IMR-90 (cell line): ENCODE measurements at regions not wholly inside any gene's neighbourhood (a gene's known extent, or its start where the extent isn't known, plus 50 kb on each side); places are given as distances from the start of the nearest gene placed in this dataset.

ENCODE experiments used
- ATAC-seq: fragments of 200-7000 bp; cut with Tn5 transposase; 2 replicates; pipeline ENCODE4 v1.9.1; 2020; ENCODE audit warnings: low read depth, mild to moderate bottlenecking, moderate library complexity
- BruUV-seq: library from RNA; stranded (reverse); fragments of 400-500 nt; replicated peaks from 2 replicates; lab custom pipeline; 2021; lab: Mats Ljungman, UMichigan
- CTCF ChIA-PET: fragments of 300-600 bp; formaldehyde crosslinking; extraction: SDS; loops from one replicate; lab custom pipeline; 2021; ENCODE audit warnings: antibody characterized with exemption; lab: Yijun Ruan, JAX
- POLR2A ChIA-PET: fragments of 300-600 bp; sonication (Branson Sonifier 250); formaldehyde crosslinking; loops from one replicate; lab custom pipeline; 2022; ENCODE audit warnings: antibody characterized with exemption; ENCODE audit not compliant: unreplicated experiment; lab: Charles Lee
- DNase-seq: peaks from one replicate; pipeline ENCODE4 v3.0.0; 2013
- H2AFZ ChIP-seq: replicated peaks from 2 replicates; pipeline ENCODE3; 2013; ENCODE audit warnings: low read length, mild to moderate bottlenecking; ENCODE audit not compliant: poor library complexity
- H2AK5ac ChIP-seq: 2 replicates; pipeline ENCODE4 v1.6.1; 2013; ENCODE audit warnings: low read depth, low read length, inconsistent platforms
- H2AK9ac ChIP-seq: replicated peaks from 2 replicates; pipeline ENCODE3; 2013; ENCODE audit warnings: mild to moderate bottlenecking, low read depth, low read length, moderate library complexity; ENCODE audit not compliant: poor library complexity
- H2BK120ac ChIP-seq: 2 replicates; pipeline ENCODE4 v1.6.1; 2013; ENCODE audit warnings: low read depth, low read length, inconsistent platforms
- H2BK15ac ChIP-seq: 3 replicates; pipeline ENCODE4 v1.6.1; 2013; ENCODE audit warnings: low read depth, low read length, inconsistent platforms
- H2BK20ac ChIP-seq: 2 replicates; pipeline ENCODE4 v1.6.1; 2013; ENCODE audit warnings: low read depth, mild to moderate bottlenecking, inconsistent platforms, low read length, moderate library complexity
- H2BK5ac ChIP-seq: 2 replicates; pipeline ENCODE4 v1.6.1; 2013; ENCODE audit warnings: mild to moderate bottlenecking, low read depth, low read length, inconsistent platforms; ENCODE audit not compliant: poor library complexity, severe bottlenecking
- H3K14ac ChIP-seq: replicated peaks from 2 replicates; pipeline ENCODE4 v1.6.1; 2013; ENCODE audit warnings: low read depth, low read length, inconsistent platforms
- H3K18ac ChIP-seq: 2 replicates; pipeline ENCODE4 v1.6.1; 2013; ENCODE audit warnings: low read depth, low read length, control low read depth
- H3K23ac ChIP-seq: 2 replicates; pipeline ENCODE4 v1.6.1; 2013; ENCODE audit warnings: low read depth, low read length, inconsistent platforms
- H3K27ac ChIP-seq: 2 replicates; pipeline ENCODE4 v1.5.1; 2013; ENCODE audit warnings: mild to moderate bottlenecking, control low read depth, low read length; ENCODE audit not compliant: insufficient read depth
- H3K27me3 ChIP-seq: 2 replicates; pipeline ENCODE4 v1.6.1; 2013; ENCODE audit warnings: low read length; ENCODE audit not compliant: control insufficient read depth, insufficient read depth
- H3K36me3 ChIP-seq: 2 replicates; pipeline ENCODE4 v1.6.1; 2013; ENCODE audit warnings: low read length, mixed read lengths; ENCODE audit not compliant: control insufficient read depth, insufficient read depth
- H3K4ac ChIP-seq: 2 replicates; pipeline ENCODE4 v1.6.1; 2013; ENCODE audit warnings: low read depth, low read length, inconsistent platforms
- H3K4me1 ChIP-seq: 2 replicates; pipeline ENCODE4 v1.6.1; 2013; ENCODE audit warnings: low read length, mixed read lengths; ENCODE audit not compliant: control insufficient read depth, insufficient read depth
- H3K4me2 ChIP-seq: 2 replicates; pipeline ENCODE4 v1.6.1; 2013; ENCODE audit warnings: low read depth, mild to moderate bottlenecking, control low read depth, low read length, moderate library complexity
- H3K4me3 ChIP-seq: 2 replicates; pipeline ENCODE4 v1.5.1; 2013; ENCODE audit warnings: low read depth, mild to moderate bottlenecking, control low read depth, low read length, moderate library complexity; ENCODE audit not compliant: insufficient read depth
- H3K56ac ChIP-seq: 2 replicates; pipeline ENCODE4 v1.6.1; 2013; ENCODE audit warnings: low read length, inconsistent platforms; ENCODE audit not compliant: insufficient read depth; ENCODE audit errors: extremely low read depth
- H3K79me1 ChIP-seq, 2 experiments: 2 replicates each; pipeline ENCODE4 v1.6.1; 2013; ENCODE audit warnings: low read length in 2 of 2, inconsistent platforms in 1 of 2, low read depth in 1 of 2
- H3K9ac ChIP-seq: 2 replicates; pipeline ENCODE4 v1.6.1; 2013; ENCODE audit warnings: low read depth, low read length, control low read depth
- H3K9me1 ChIP-seq: 2 replicates; pipeline ENCODE4 v1.6.1; 2013; ENCODE audit warnings: low read length, inconsistent platforms; ENCODE audit not compliant: insufficient read depth
- H3K9me3 ChIP-seq: 2 replicates; pipeline ENCODE4 v1.6.1; 2013; ENCODE audit warnings: low read length; ENCODE audit not compliant: control insufficient read depth, insufficient read depth
- H4K20me1 ChIP-seq: 2 replicates; pipeline ENCODE4 v1.6.1; 2013; ENCODE audit warnings: low read length, inconsistent platforms; ENCODE audit not compliant: insufficient read depth
- H4K5ac ChIP-seq: 2 replicates; pipeline ENCODE4 v1.6.1; 2013; ENCODE audit warnings: mild to moderate bottlenecking, low read depth, low read length, control low read depth
- H4K8ac ChIP-seq, 2 experiments: 2 replicates each; pipeline ENCODE4 v1.6.1; 2013; ENCODE audit warnings: low read depth in 2 of 2, low read length in 2 of 2, control low read depth in 1 of 2, inconsistent platforms in 1 of 2
- H4K91ac ChIP-seq: 2 replicates; pipeline ENCODE4 v1.6.1; 2013; ENCODE audit warnings: low read depth, low read length, inconsistent platforms; ENCODE audit not compliant: insufficient read depth
- BHLHE40 ChIP-seq: fragments of 150-350 bp; IDR thresholded peaks from 2 replicates; pipeline ENCODE4 v1.6.1; 2016; ENCODE audit warnings: mild to moderate bottlenecking, low read depth, low read length
- CHD1 ChIP-seq: IDR thresholded peaks from 2 replicates; pipeline ENCODE4 v1.6.1; 2012; ENCODE audit warnings: low read depth, low read length, improper control_type of control experiment
- CTCF ChIP-seq: conservative IDR thresholded peaks from 2 replicates; pipeline ENCODE4 v1.5.1; 2012; ENCODE audit warnings: mild to moderate bottlenecking, low read depth, low read length, improper control_type of control experiment
- FOS ChIP-seq: fragments of 150-350 bp; IDR thresholded peaks from 2 replicates; pipeline ENCODE4 v1.6.1; 2016; ENCODE audit warnings: low read depth, low read length
- MAFK ChIP-seq: IDR thresholded peaks from 2 replicates; pipeline ENCODE4 v1.6.1; 2012; ENCODE audit warnings: low read depth, low read length, improper control_type of control experiment
- MAZ ChIP-seq: IDR thresholded peaks from 2 replicates; pipeline ENCODE4 v1.6.1; 2012; ENCODE audit warnings: low read depth, mild to moderate bottlenecking, low read length, improper control_type of control experiment, moderate library complexity, borderline replicate concordance
- MXI1 ChIP-seq: IDR thresholded peaks from 2 replicates; pipeline ENCODE4 v1.6.1; 2012; ENCODE audit warnings: low read depth, mild to moderate bottlenecking, low read length, moderate library complexity, borderline replicate concordance
- RAD21 ChIP-seq: IDR thresholded peaks from 2 replicates; pipeline ENCODE4 v1.6.1; 2012; ENCODE audit warnings: low read length, improper control_type of control experiment
- RFX5 ChIP-seq: IDR thresholded peaks from 2 replicates; pipeline ENCODE4 v1.8.0; 2012; ENCODE audit warnings: low read depth, mild to moderate bottlenecking, low read length, moderate library complexity
- SMC3 ChIP-seq: fragments of 150-350 bp; IDR thresholded peaks from 2 replicates; pipeline ENCODE4 v1.6.1; 2016; ENCODE audit warnings: low read depth, mild to moderate bottlenecking, antibody characterized with exemption, low read length, moderate library complexity
- USF2 ChIP-seq: fragments of 150-350 bp; IDR thresholded peaks from 2 replicates; pipeline ENCODE4 v1.6.1; 2017; ENCODE audit warnings: mild to moderate bottlenecking, antibody characterized with exemption, low read length, low read depth
- WGBS, 2 experiments: methylation state at CpG; one replicate each; pipeline versions ENCODE4 v1.1.5 to v1.1.7; 2013; ENCODE audit warnings: missing lambda C conversion rate in 2 of 2; ENCODE audit not compliant: insufficient read length in 1 of 2; ENCODE audit errors: extremely low coverage in 2 of 2; 5-methylcytosine and 5-hydroxymethylcytosine counted together
- dilution Hi-C: fragments of 300-500 bp; cut with HindIII; formaldehyde crosslinking; loops from one replicate; pipeline ENCODE4 v1.14.3; 2018; ENCODE audit warnings: low sequenced_read_pairs; ENCODE audit not compliant: unreplicated experiment
- in situ Hi-C: fragments of 300-500 bp; cut with MboI; formaldehyde crosslinking; loops from 3 replicates; pipeline ENCODE4 v1.14.3; 2019; ENCODE audit warnings: low sequenced_read_pairs, inconsistent platforms, mixed read lengths
- intact Hi-C: fragments of 100-400 bp; cut with micrococcal nuclease; formaldehyde crosslinking; loops from 2 replicates; pipeline ENCODE4 v1.10.0; 2022

GRCh38 chr13:44715287-44716230 lies 139.4 kb upstream of the TSC22D1 start (continued):
- TF ChIP-seq MXI1 (no peak), RFX5 (no peak), RAD21 (no peak)

- 0 out of 4 replicates have a peak, but pooled peaks cover 0 to 5% of the 10 kb centered on the region in 2 experiments for H3K79me1 ChIP-seq
- BruUV-seq = no TSS peak
- ATAC-seq = peak; percentile 91
- H2BK15ac ChIP-seq = peak overlapping the region; percentile 95
- no peaks in the 10 kb centered on the region for H3K36me3 ChIP-seq
- peak overlapping the region; percentile 82 for H2AK5ac ChIP-seq
- peak overlapping the region; percentile 85 for H2AK9ac ChIP-seq
- dilution Hi-C loops = no loop called here
- in situ Hi-C loops = no loop called here
- H3K4me1 ChIP-seq = peaks cover 15% of the 10 kb centered on the region
- peak overlapping the region; percentile 97 for H3K56ac ChIP-seq
- H2AFZ ChIP-seq = peak overlapping the region; percentile 66
- H4K8ac ChIP-seq = peak overlapping the region; percentile 82 to 93
- peak overlapping the region; percentile 98 for H2BK120ac ChIP-seq
- ChIA-PET POLR2A (no interaction called here), CTCF (interaction anchor here (0.8 to 1.0 kb wide), 2 partner anchors 13 to 16 kb away, joined by 3 to 5 read pairs; no protein-coding TSS in a partner anchor)
- peak overlapping the region; percentile 58 for H3K4me2 ChIP-seq
- no peaks in the 10 kb centered on the region for H3K9me3 ChIP-seq
- H3K23ac ChIP-seq = peak overlapping the region; percentile 87
- WGBS, 2 experiments = no CpG with 5 or more reads among the region's 3 CpGs
- no peaks in the 10 kb centered on the region for H4K20me1 ChIP-seq
- peak; percentile 94 for DNase-seq
- intact Hi-C loops = loop anchor here (5.0 to 10.0 kb wide), 3 partner anchors 137 to 598 kb away; partner anchors contain the start of gene TSC22D1
- peak overlapping the region; percentile 96 for H2BK20ac ChIP-seq
- no peaks in the 10 kb centered on the region for H3K27me3 ChIP-seq
- peak overlapping the region; percentile 98 for H2BK5ac ChIP-seq
- no peaks in the 10 kb centered on the region; the same call in 1 of the 2 replicates for H3K9me1 ChIP-seq
- peak overlapping the region; percentile 96 for H3K27ac ChIP-seq
- H4K91ac ChIP-seq = peak overlapping the region; percentile 97
- H3K9ac ChIP-seq = peak overlapping the region; percentile 57
- peak overlapping the region; percentile 95 for H3K4ac ChIP-seq
- H4K5ac ChIP-seq = peak overlapping the region; percentile 93
- H3K14ac ChIP-seq = peak overlapping the region; percentile 86
- H3K4me3 ChIP-seq = no peak overlapping the region
- peak overlapping the region; percentile 95 for H3K18ac ChIP-seq
- TF ChIP-seq BHLHE40 (no peak), USF2 (no peak), RAD21 (peak; percentile 24; the same call in 1 of the 2 replicates), MAZ (peak; percentile 57; the same call in 1 of the 2 replicates), SMC3 (0 out of 2 replicates have a peak, but pooled peaks have one; percentile 3), CHD1 (no peak), MXI1 (no peak), CTCF (no peak), MAFK (no peak), FOS (peak; percentile 83)
These were observed 137.8 kb upstream of the TSC22D1 start for GRCh38 chr13:44713788-44714469.
